BLaER1 treated with 17β-estradiol and CSF1 and Interleukin-3, amounts not matched to agents 10 nM and 100 nM (cell line): ENCODE measurements at regions not wholly inside any gene's neighbourhood (a gene's known extent, or its start where the extent isn't known, plus 50 kb on each side); places are given as distances from the start of the nearest gene placed in this dataset.
A peak's percentile ranks its signal among the peaks of the same experiment; 100 is the strongest.

Experiments used
- H3K27ac ChIP-seq, 11 experiments: shearing (Covaris generic); formaldehyde crosslinking; 2 replicates each; pipeline ENCODE4 v1.8.1; 2022
- H3K27me3 ChIP-seq, 11 experiments: shearing (Covaris generic); formaldehyde crosslinking; 2 replicates each; pipeline ENCODE4 v1.8.1; 2022
- H3K36me3 ChIP-seq, 11 experiments: shearing (Covaris generic); formaldehyde crosslinking; 2 replicates each; pipeline ENCODE4 v1.8.1; 2022
- H3K4me1 ChIP-seq, 10 experiments: shearing (Covaris generic); formaldehyde crosslinking; 2 replicates each; pipeline ENCODE4 v1.8.1; 2022
- H3K4me2 ChIP-seq, 11 experiments: shearing (Covaris generic); formaldehyde crosslinking; 2 replicates each; pipeline ENCODE4 v1.8.1; 2022
- H3K4me3 ChIP-seq, 10 experiments: shearing (Covaris generic); formaldehyde crosslinking; 2 replicates each; pipeline ENCODE4 v1.8.1; 2022
- H3K9ac ChIP-seq, 11 experiments: shearing (Covaris generic); formaldehyde crosslinking; 2 replicates each; pipeline ENCODE4 v1.8.1; 2022
- H3K9me3 ChIP-seq, 11 experiments: shearing (Covaris generic); formaldehyde crosslinking; replicated peaks in 1 of 11; 2 replicates each; pipeline ENCODE4 v1.8.1; 2022
- H4K20me1 ChIP-seq, 11 experiments: shearing (Covaris generic); formaldehyde crosslinking; 2 replicates each; pipeline ENCODE4 v1.8.1; 2022
- Cebpa-rat ChIP-seq, 11 experiments: shearing (Covaris generic); IDR thresholded peaks; 2 replicates each; pipeline ENCODE4 v1.8.1; 2022

DNA sequence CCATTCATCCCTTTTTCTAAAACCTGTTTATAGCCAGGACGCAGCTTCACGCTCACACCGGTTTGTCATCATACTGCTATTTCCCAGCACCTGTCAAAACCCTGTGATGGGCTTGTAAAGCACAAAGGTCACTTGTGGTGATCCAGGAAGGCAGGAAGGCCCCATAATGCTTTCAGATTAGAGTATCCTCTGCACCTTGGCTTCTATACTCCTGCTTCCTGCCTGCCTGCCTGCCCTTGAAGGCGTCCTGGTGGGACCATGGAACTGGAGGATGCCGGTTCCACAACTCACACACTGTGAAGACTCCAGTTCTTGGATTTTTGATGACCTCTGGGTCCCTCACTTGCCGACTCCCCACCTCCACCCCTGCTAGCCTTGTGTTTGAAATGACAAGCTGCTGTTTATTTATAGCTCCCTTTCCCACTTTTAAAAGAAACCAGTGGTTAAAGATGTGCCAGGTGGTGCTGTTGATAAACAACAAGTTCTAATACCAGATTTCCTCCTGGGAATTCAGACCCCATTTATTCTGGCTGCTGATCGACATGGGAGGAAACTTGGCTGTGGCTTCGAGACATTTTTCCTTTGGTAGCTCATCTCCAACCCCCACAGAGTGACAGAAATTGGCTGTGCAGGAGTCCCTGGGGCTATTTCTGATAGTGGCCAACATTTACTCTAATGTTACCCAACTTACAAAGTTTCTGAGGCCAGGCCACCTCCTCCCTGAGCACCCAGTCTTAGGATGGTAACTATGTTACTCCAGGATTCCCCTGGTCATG, 211.5 kb downstream of the KDR start:
- no peaks in the 10 kb centered on the region for H4K20me1 ChIP-seq
- peaks cover 0 to 10% (median 0%) of the 10 kb centered on the region in 11 experiments; a peak in 7 of 22 replicates for H3K9me3 ChIP-seq
- H3K4me3 ChIP-seq = peak overlapping the region in 2 of 10 experiments; percentile 7 to 32; a peak in 3 of 20 replicates
- peak overlapping the region; percentile 10 to 92 (median 72); a peak in 18 of 22 replicates for H3K4me2 ChIP-seq
- H3K27ac ChIP-seq = peak overlapping the region in 4 of 11 experiments; percentile 4 to 53 (median 30); a peak in 5 of 22 replicates
- no peaks in the 10 kb centered on the region for H3K27me3 ChIP-seq
- no peak for TF ChIP-seq Cebpa-rat (IDR thresholded peaks at IDR 0.05)
- H3K4me1 ChIP-seq = peaks cover 9 to 79% (median 71%) of the 10 kb centered on the region in 10 experiments
- no peak overlapping the region for H3K9ac ChIP-seq
- H3K36me3 ChIP-seq = no peaks in the 10 kb centered on the region

- Histone ChIP-seq H3K36me3 (no peaks in the 10 kb centered on the region), H3K27me3 (no peaks in the 10 kb centered on the region), H3K4me3 (no peak overlapping the region), H3K4me1 (peaks cover 9 to 89% (median 79%) of the 10 kb centered on the region in 10 experiments), H3K9ac (no peak overlapping the region), H4K20me1 (no peaks in the 10 kb centered on the region), H3K4me2 (peak overlapping the region in 8 of 11 experiments; percentile 16 to 92 (median 77); a peak in 13 of 22 replicates), H3K9me3 (peaks cover 5 to 10% (median 8%) of the 10 kb centered on the region in 11 experiments), H3K27ac (no peak overlapping the region)
- no peak for TF ChIP-seq Cebpa-rat (IDR thresholded peaks at IDR 0.05)
Observed at GRCh38 chr4:54912155-54912554, 213.2 kb downstream of the KDR start.

GRCh38 chr4:54909961-54910360, 215.4 kb downstream of the KDR start:
- Histone ChIP-seq H3K4me1 (peaks cover 9 to 73% (median 67%) of the 10 kb centered on the region in 10 experiments), H4K20me1 (no peaks in the 10 kb centered on the region), H3K27ac (peak overlapping the region in 4 of 11 experiments; percentile 16 to 71 (median 47); a peak in 5 of 22 replicates), H3K4me2 (peak overlapping the region; percentile 12 to 92 (median 72); a peak in 20 of 22 replicates), H3K4me3 (no peak overlapping the region), H3K36me3 (no peaks in the 10 kb centered on the region), H3K9ac (peak overlapping the region in 1 of 11 experiments; percentile 59; a peak in 1 of 22 replicates), H3K9me3 (peaks cover 19 to 30% (median 26%) of the 10 kb centered on the region in 11 experiments), H3K27me3 (no peaks in the 10 kb centered on the region)
- no peak for TF ChIP-seq Cebpa-rat (IDR thresholded peaks at IDR 0.05)

DNA sequence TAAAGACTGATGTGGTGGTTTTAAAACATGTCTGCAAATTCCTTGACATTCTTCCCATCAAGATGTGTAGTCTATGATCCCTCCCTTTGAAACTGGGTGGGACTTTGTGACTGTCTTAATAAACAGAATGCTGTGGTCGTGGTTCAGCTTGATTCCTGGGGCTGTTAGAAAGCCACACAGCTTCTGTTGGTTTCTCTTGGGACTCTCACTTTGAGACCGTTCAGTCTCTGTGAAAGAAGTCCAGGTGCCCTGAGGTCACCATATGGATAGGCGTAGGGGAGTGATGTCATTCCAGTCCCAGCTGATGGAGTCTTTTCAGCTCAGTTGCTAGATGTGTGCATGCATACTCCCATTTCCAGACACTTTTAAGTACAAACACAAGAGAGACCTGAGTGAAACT, 216.6 kb downstream of the KDR start:
- H3K4me3 ChIP-seq = no peak overlapping the region; a peak in 1 of 20 replicates
- H3K9me3 ChIP-seq = peaks cover 19 to 40% (median 34%) of the 10 kb centered on the region in 11 experiments
- no peak for TF ChIP-seq Cebpa-rat (IDR thresholded peaks at IDR 0.05)
- H4K20me1 ChIP-seq = no peaks in the 10 kb centered on the region
- H3K36me3 ChIP-seq = no peaks in the 10 kb centered on the region
- peak overlapping the region in 5 of 11 experiments; percentile 26 to 71 (median 53); a peak in 10 of 22 replicates for H3K27ac ChIP-seq
- peaks cover 9 to 61% (median 55%) of the 10 kb centered on the region in 10 experiments for H3K4me1 ChIP-seq
- H3K9ac ChIP-seq = peak overlapping the region in 2 of 11 experiments; percentile 12 to 59; a peak in 3 of 22 replicates
- H3K4me2 ChIP-seq = peak overlapping the region in 9 of 11 experiments; percentile 11 to 92 (median 75); a peak in 17 of 22 replicates
- no peaks in the 10 kb centered on the region for H3K27me3 ChIP-seq

- Histone ChIP-seq H3K9ac (no peak overlapping the region), H3K4me3 (no peak overlapping the region), H3K9me3 (peaks cover 24 to 52% (median 42%) of the 10 kb centered on the region in 11 experiments), H3K27me3 (no peaks in the 10 kb centered on the region), H4K20me1 (no peaks in the 10 kb centered on the region), H3K36me3 (no peaks in the 10 kb centered on the region), H3K27ac (no peak overlapping the region), H3K4me1 (peaks cover 6 to 23% (median 17%) of the 10 kb centered on the region in 10 experiments), H3K4me2 (no peak overlapping the region)
- TF ChIP-seq Cebpa-rat (IDR thresholded peaks at IDR 0.05) = no peak
Observed at GRCh38 chr4:54904953-54905352, 220.4 kb downstream of the KDR start.

DNA sequence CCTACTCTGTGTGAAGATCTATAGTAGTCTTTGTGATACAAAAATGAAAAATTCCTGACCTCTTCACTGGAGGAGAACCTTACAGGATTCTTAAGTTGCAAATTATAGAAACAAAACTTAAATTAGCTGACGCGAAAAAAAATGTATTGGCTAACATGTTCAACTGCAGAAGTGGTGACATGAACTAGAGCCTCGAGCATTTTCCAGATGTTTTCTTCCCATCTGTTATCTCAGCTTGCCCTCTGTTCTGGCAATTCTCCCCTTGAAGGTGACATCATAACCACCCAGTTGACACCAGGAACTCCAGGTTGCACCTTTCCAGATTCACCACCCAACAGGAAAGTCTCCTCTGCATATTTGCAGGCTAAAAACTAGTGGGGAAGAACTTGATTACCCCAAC, 222.4 kb downstream of the KDR start:
- H3K27ac ChIP-seq = no peak overlapping the region
- H3K4me3 ChIP-seq = no peak overlapping the region
- no peaks in the 10 kb centered on the region for H4K20me1 ChIP-seq
- no peaks in the 10 kb centered on the region for H3K27me3 ChIP-seq
- H3K4me2 ChIP-seq = no peak overlapping the region
- no peak overlapping the region for H3K9ac ChIP-seq
- H3K36me3 ChIP-seq = no peaks in the 10 kb centered on the region
- TF ChIP-seq Cebpa-rat (IDR thresholded peaks at IDR 0.05) = no peak
- H3K4me1 ChIP-seq = peaks cover 0 to 12% (median 8%) of the 10 kb centered on the region in 10 experiments; a peak in 9 of 20 replicates
- H3K9me3 ChIP-seq = peaks cover 24 to 51% (median 42%) of the 10 kb centered on the region in 11 experiments

GRCh38 chr4:54902271-54902670, 223.1 kb downstream of the KDR start:
- H3K9ac ChIP-seq = no peak overlapping the region
- no peaks in the 10 kb centered on the region for H4K20me1 ChIP-seq
- TF ChIP-seq Cebpa-rat (IDR thresholded peaks at IDR 0.05) = no peak
- H3K4me3 ChIP-seq = no peak overlapping the region
- H3K27me3 ChIP-seq = no peaks in the 10 kb centered on the region
- H3K36me3 ChIP-seq = no peaks in the 10 kb centered on the region
- H3K27ac ChIP-seq = no peak overlapping the region
- peaks cover 18 to 44% (median 35%) of the 10 kb centered on the region in 11 experiments; a peak in 21 of 22 replicates for H3K9me3 ChIP-seq
- peaks cover 0 to 10% (median 7%) of the 10 kb centered on the region in 10 experiments; a peak in 9 of 20 replicates for H3K4me1 ChIP-seq
- no peak overlapping the region for H3K4me2 ChIP-seq

- Histone ChIP-seq H3K36me3 (no peaks in the 10 kb centered on the region), H3K4me1 (peaks cover 0 to 10% (median 7%) of the 10 kb centered on the region in 10 experiments; a peak in 9 of 20 replicates), H3K9ac (no peak overlapping the region), H3K27ac (no peak overlapping the region), H3K27me3 (no peaks in the 10 kb centered on the region), H3K4me2 (no peak overlapping the region), H3K9me3 (peaks cover 9 to 34% (median 24%) of the 10 kb centered on the region in 11 experiments; a peak in 21 of 22 replicates), H4K20me1 (no peaks in the 10 kb centered on the region), H3K4me3 (no peak overlapping the region)
- TF ChIP-seq Cebpa-rat (IDR thresholded peaks at IDR 0.05) = no peak
Observed at GRCh38 chr4:54901202-54901601, 224.2 kb downstream of the KDR start.

- peaks cover 0 to 10% (median 7%) of the 10 kb centered on the region in 10 experiments; a peak in 9 of 20 replicates for H3K4me1 ChIP-seq
- H3K36me3 ChIP-seq = no peaks in the 10 kb centered on the region
- no peak overlapping the region for H3K9ac ChIP-seq
- no peak for TF ChIP-seq Cebpa-rat (IDR thresholded peaks at IDR 0.05)
- no peaks in the 10 kb centered on the region for H3K27me3 ChIP-seq
- H3K4me3 ChIP-seq = no peak overlapping the region
- H3K4me2 ChIP-seq = peak overlapping the region in 7 of 11 experiments; percentile 22 to 55 (median 37); a peak in 12 of 22 replicates
- H4K20me1 ChIP-seq = no peaks in the 10 kb centered on the region
- peaks cover 4 to 19% (median 16%) of the 10 kb centered on the region in 11 experiments; a peak in 14 of 22 replicates for H3K9me3 ChIP-seq
- H3K27ac ChIP-seq = no peak overlapping the region
Observed at GRCh38 chr4:54898656-54899340, 226.6 kb downstream of the KDR start.
